WI38 (cell line): ENCODE measurements at regions not wholly inside any gene's neighbourhood (a gene's known extent, or its start where the extent isn't known, plus 50 kb on each side); places are given as distances from the start of the nearest gene placed in this dataset.

Experiments used
- H3K4me3 ChIP-seq: 2 replicates; pipeline ENCODE4 v1.5.1; 2011; ENCODE audit warnings: low read depth, mild to moderate bottlenecking, control low read depth, low read length
- CTCF ChIP-seq: IDR thresholded peaks from 2 replicates; pipeline ENCODE4 v1.5.1; 2012; ENCODE audit warnings: low read depth, mild to moderate bottlenecking, control low read depth, low read length

GRCh38 chr17:53270936-53271335, 551.8 kb upstream of the KIF2B start:
- TF ChIP-seq CTCF: no peak
- H3K4me3 ChIP-seq: no peak overlapping the region

GRCh38 chr17:53264730-53265129, 558.0 kb upstream of the KIF2B start:
- no peak for TF ChIP-seq CTCF
- H3K4me3 ChIP-seq: no peak overlapping the region

- TF ChIP-seq CTCF: no peak
Observed at GRCh38 chr17:53253956-53254597, 568.6 kb upstream of the KIF2B start.

GRCh38 chr17:53249036-53249435, 573.7 kb upstream of the KIF2B start:
- H3K4me3 ChIP-seq: no peak overlapping the region
- TF ChIP-seq CTCF: no peak

More at GRCh38 chr17:53253956-53254597, 568.6 kb upstream of the KIF2B start:
- no peak overlapping the region for H3K4me3 ChIP-seq

GRCh38 chr17:53234138-53234537, 588.6 kb upstream of the KIF2B start:
- no peak overlapping the region for H3K4me3 ChIP-seq
- TF ChIP-seq CTCF: no peak

- no peak for TF ChIP-seq CTCF
- H3K4me3 ChIP-seq: no peak overlapping the region
Observed at GRCh38 chr17:53227514-53227913, 595.2 kb upstream of the KIF2B start.

GRCh38 chr17:53227111-53227510, 595.6 kb upstream of the KIF2B start:
- H3K4me3 ChIP-seq: no peak overlapping the region
- no peak for TF ChIP-seq CTCF
